Smooth muscle cell (in vitro differentiated cells): ENCODE measurements at regions not wholly inside any gene's neighbourhood (a gene's known extent, or its start where the extent isn't known, plus 50 kb on each side); places are given as distances from the start of the nearest gene placed in this dataset.

Experiments used
- DNase-seq: peaks from one replicate; lab custom pipeline; 2025; ENCODE audit not compliant: unreplicated experiment; lab: John Stamatoyannopoulos, UW
- H2AFZ ChIP-seq: fragments of 200-600 bp; sonication (generic); 2 replicates; pipeline ENCODE4 v1.6.0; 2016; ENCODE audit warnings: antibody characterized with exemption, low read depth, mild to moderate bottlenecking
- H3F3A ChIP-seq: fragments of 200-600 bp; sonication (generic); 2 replicates; pipeline ENCODE4 v1.6.0; 2017; ENCODE audit warnings: antibody characterized with exemption, low read depth
- H3K27ac ChIP-seq: fragments of 200-600 bp; sonication (generic); 2 replicates; pipeline ENCODE4 v1.5.1; 2016; ENCODE audit warnings: low read depth, mild to moderate bottlenecking
- H3K27me3 ChIP-seq: fragments of 200-600 bp; sonication (generic); 2 replicates; pipeline ENCODE4 v1.6.1; 2016; ENCODE audit warnings: low read depth, mild to moderate bottlenecking
- H3K36me3 ChIP-seq: fragments of 200-600 bp; sonication (generic); 2 replicates; pipeline ENCODE4 v1.5.1; 2016; ENCODE audit warnings: low read depth
- H3K4me1 ChIP-seq: fragments of 200-600 bp; sonication (generic); 2 replicates; pipeline ENCODE4 v1.5.1; 2016; ENCODE audit warnings: low read depth
- H3K4me2 ChIP-seq: fragments of 200-600 bp; sonication (generic); 2 replicates; pipeline ENCODE4 v1.6.0; 2016; ENCODE audit warnings: mild to moderate bottlenecking
- H3K4me3 ChIP-seq: fragments of 200-600 bp; sonication (generic); 2 replicates; pipeline ENCODE4 v1.5.1; 2016; ENCODE audit warnings: mild to moderate bottlenecking
- H3K79me2 ChIP-seq: fragments of 200-600 bp; sonication (generic); 2 replicates; pipeline ENCODE4 v1.6.0; 2016; ENCODE audit warnings: low read depth, mild to moderate bottlenecking
- H3K9ac ChIP-seq: fragments of 200-600 bp; sonication (generic); 2 replicates; pipeline ENCODE4 v1.6.0; 2016; ENCODE audit warnings: low read depth
- H3K9me3 ChIP-seq: fragments of 200-600 bp; sonication (generic); replicated peaks from 2 replicates; pipeline ENCODE4 v1.5.1; 2016; ENCODE audit warnings: low read depth
- H4K20me1 ChIP-seq: fragments of 200-600 bp; sonication (generic); 2 replicates; pipeline ENCODE4 v1.6.0; 2016; ENCODE audit warnings: low read depth
- CTCF ChIP-seq: fragments of 200-600 bp; sonication (generic); IDR thresholded peaks from 2 replicates; pipeline ENCODE4 v1.5.1; 2017; ENCODE audit warnings: borderline replicate concordance, mild to moderate bottlenecking, antibody characterized with exemption; ENCODE audit not compliant: insufficient read depth, poor library complexity, severe bottlenecking
- WGBS: methylation state at CpG from one replicate; pipeline ENCODE4 v1.1.7; 2016; ENCODE audit warnings: low lambda C conversion rate; 5-methylcytosine and 5-hydroxymethylcytosine counted together

GRCh38 chr1:55803429-55803828 lies 588.3 kb upstream of the USP24 start:
- Histone ChIP-seq H3F3A (no peaks in the 10 kb centered on the region), H3K4me3 (no peak overlapping the region), H3K9me3 (peaks cover 5% of the 10 kb centered on the region), H3K4me1 (no peaks in the 10 kb centered on the region), H3K4me2 (no peak overlapping the region), H3K9ac (no peak overlapping the region), H3K36me3 (no peaks in the 10 kb centered on the region), H2AFZ (no peak overlapping the region), H3K27me3 (no peaks in the 10 kb centered on the region), H4K20me1 (no peaks in the 10 kb centered on the region), H3K79me2 (no peaks in the 10 kb centered on the region), H3K27ac (no peak overlapping the region)
- no peak for TF ChIP-seq CTCF
- no peak for DNase-seq
- 20% methylated on average over 2 of the region's 2 CpGs for whole genome bisulfite sequencing

- H3F3A ChIP-seq: no peaks in the 10 kb centered on the region
- no peaks in the 10 kb centered on the region for H3K79me2 ChIP-seq
- H3K36me3 ChIP-seq: no peaks in the 10 kb centered on the region
- no peak for TF ChIP-seq CTCF
- no peak overlapping the region for H3K4me2 ChIP-seq
- no peak for DNase-seq
- no peaks in the 10 kb centered on the region for H3K9me3 ChIP-seq
- no peaks in the 10 kb centered on the region for H3K27me3 ChIP-seq
- no peak overlapping the region for H2AFZ ChIP-seq
- H3K27ac ChIP-seq: no peak overlapping the region
- H3K9ac ChIP-seq: no peak overlapping the region
- no peaks in the 10 kb centered on the region for H4K20me1 ChIP-seq
- H3K4me1 ChIP-seq: no peaks in the 10 kb centered on the region
- 92% methylated on average over 2 of the region's 2 CpGs for WGBS
- no peak overlapping the region for H3K4me3 ChIP-seq
Observed at GRCh38 chr1:55801481-55801880, 586.3 kb upstream of the USP24 start.

GRCh38 chr1:55800503-55800902 lies 585.3 kb upstream of the USP24 start:
- TF ChIP-seq CTCF: no peak
- H3K79me2 ChIP-seq: no peaks in the 10 kb centered on the region
- no peak overlapping the region for H3K27ac ChIP-seq
- H3K4me1 ChIP-seq: no peaks in the 10 kb centered on the region
- no peak overlapping the region for H3K9ac ChIP-seq
- H3K4me3 ChIP-seq: no peak overlapping the region
- H3F3A ChIP-seq: no peaks in the 10 kb centered on the region
- no peaks in the 10 kb centered on the region for H3K9me3 ChIP-seq
- no peak overlapping the region for H3K4me2 ChIP-seq
- WGBS: 94% methylated on average over 1 of the region's 1 CpG
- no peaks in the 10 kb centered on the region for H4K20me1 ChIP-seq
- no peak overlapping the region for H2AFZ ChIP-seq
- no peaks in the 10 kb centered on the region for H3K36me3 ChIP-seq
- H3K27me3 ChIP-seq: no peaks in the 10 kb centered on the region
- no peak for DNase-seq

- Histone ChIP-seq H3F3A (no peaks in the 10 kb centered on the region), H2AFZ (no peak overlapping the region), H4K20me1 (no peaks in the 10 kb centered on the region), H3K4me3 (no peak overlapping the region), H3K9ac (no peak overlapping the region), H3K27ac (no peak overlapping the region), H3K27me3 (no peaks in the 10 kb centered on the region), H3K36me3 (no peaks in the 10 kb centered on the region), H3K79me2 (no peaks in the 10 kb centered on the region), H3K4me2 (no peak overlapping the region), H3K9me3 (no peaks in the 10 kb centered on the region), H3K4me1 (no peaks in the 10 kb centered on the region)
- no peak for DNase-seq
- 99% methylated on average over 6 of the region's 6 CpGs for WGBS
- TF ChIP-seq CTCF: no peak
Observed at GRCh38 chr1:55793856-55794255, 578.7 kb upstream of the USP24 start.
